MM.1S (cell line): ENCODE measurements at regions not wholly inside any gene's neighbourhood (a gene's known extent, or its start where the extent isn't known, plus 50 kb on each side); places are given as distances from the start of the nearest gene placed in this dataset.

Source experiments
- DNase-seq: peaks from one replicate; pipeline ENCODE4 v3.0.0-alpha.2; 2015
- H2AFZ ChIP-seq: fragments of 300-600 bp; sonication (generic); 2 replicates; pipeline ENCODE4 v1.6.0; 2016; ENCODE audit warnings: antibody characterized with exemption, low read length
- H3F3A ChIP-seq: fragments of 300-600 bp; sonication (generic); 2 replicates; pipeline ENCODE4 v1.6.1; 2016; ENCODE audit warnings: mild to moderate bottlenecking, antibody characterized with exemption, low read length, moderate library complexity, mixed read lengths; ENCODE audit not compliant: insufficient read depth
- H3K27ac ChIP-seq: fragments of 300-600 bp; sonication (generic); 2 replicates; pipeline ENCODE4 v1.5.1; 2016; ENCODE audit warnings: mild to moderate bottlenecking, low read length
- H3K27me3 ChIP-seq: fragments of 300-600 bp; sonication (generic); replicated peaks from 2 replicates; pipeline ENCODE4 v1.6.0; 2016; ENCODE audit warnings: low read length; ENCODE audit not compliant: insufficient read depth
- H3K36me3 ChIP-seq: fragments of 300-600 bp; sonication (generic); replicated peaks from 2 replicates; pipeline ENCODE4 v1.6.1; 2016; ENCODE audit warnings: mild to moderate bottlenecking, low read length, mixed read lengths; ENCODE audit not compliant: insufficient read depth
- H3K4me1 ChIP-seq: fragments of 300-600 bp; sonication (generic); 2 replicates; pipeline ENCODE4 v1.6.1; 2016; ENCODE audit warnings: low read length, mixed read lengths
- H3K4me2 ChIP-seq: fragments of 300-600 bp; sonication (generic); 2 replicates; pipeline ENCODE4 v1.6.0; 2016; ENCODE audit warnings: low read depth, low read length
- H3K4me3 ChIP-seq: fragments of 300-600 bp; sonication (generic); 2 replicates; pipeline ENCODE4 v1.5.1; 2016; ENCODE audit warnings: low read length, mixed read lengths
- H3K79me2 ChIP-seq: fragments of 300-600 bp; sonication (generic); 2 replicates; pipeline ENCODE4 v1.6.1; 2016; ENCODE audit warnings: mixed run types, low read length, mixed read lengths
- H3K9ac ChIP-seq: fragments of 300-600 bp; sonication (generic); 2 replicates; pipeline ENCODE4 v1.6.1; 2016; ENCODE audit warnings: low read length, mixed read lengths
- H3K9me2 ChIP-seq: fragments of 300-600 bp; sonication (generic); replicated peaks from 2 replicates; pipeline ENCODE4 v1.6.1; 2016; ENCODE audit warnings: mild to moderate bottlenecking, low read length, mixed read lengths; ENCODE audit not compliant: insufficient read depth
- H3K9me3 ChIP-seq: fragments of 300-600 bp; sonication (generic); replicated peaks from 2 replicates; pipeline ENCODE4 v1.6.1; 2016; ENCODE audit warnings: mild to moderate bottlenecking, low read length, mixed read lengths; ENCODE audit not compliant: insufficient read depth
- H4K20me1 ChIP-seq: fragments of 300-600 bp; sonication (generic); 2 replicates; pipeline ENCODE4 v1.6.1; 2016; ENCODE audit warnings: mild to moderate bottlenecking, low read length, moderate library complexity, mixed read lengths; ENCODE audit not compliant: insufficient read depth
- EZH2 ChIP-seq: fragments of 300-600 bp; sonication (generic); optimal IDR thresholded peaks from 2 replicates; pipeline ENCODE3; 2017; ENCODE audit warnings: low read depth, mild to moderate bottlenecking, antibody characterized with exemption, low read length, mixed read lengths
- EZH2phosphoT487 ChIP-seq: fragments of 300-600 bp; sonication (generic); IDR thresholded peaks from 2 replicates; pipeline ENCODE4 v1.6.1; 2018; ENCODE audit warnings: antibody characterized with exemption, low read length
- TF ChIP-seq, protein P1 (sequence below): fragments of 300-600 bp; sonication (generic); IDR thresholded peaks from 2 replicates; pipeline ENCODE4 v1.5.1; 2016; ENCODE audit warnings: antibody characterized with exemption, low read length, mixed read lengths

DNA sequence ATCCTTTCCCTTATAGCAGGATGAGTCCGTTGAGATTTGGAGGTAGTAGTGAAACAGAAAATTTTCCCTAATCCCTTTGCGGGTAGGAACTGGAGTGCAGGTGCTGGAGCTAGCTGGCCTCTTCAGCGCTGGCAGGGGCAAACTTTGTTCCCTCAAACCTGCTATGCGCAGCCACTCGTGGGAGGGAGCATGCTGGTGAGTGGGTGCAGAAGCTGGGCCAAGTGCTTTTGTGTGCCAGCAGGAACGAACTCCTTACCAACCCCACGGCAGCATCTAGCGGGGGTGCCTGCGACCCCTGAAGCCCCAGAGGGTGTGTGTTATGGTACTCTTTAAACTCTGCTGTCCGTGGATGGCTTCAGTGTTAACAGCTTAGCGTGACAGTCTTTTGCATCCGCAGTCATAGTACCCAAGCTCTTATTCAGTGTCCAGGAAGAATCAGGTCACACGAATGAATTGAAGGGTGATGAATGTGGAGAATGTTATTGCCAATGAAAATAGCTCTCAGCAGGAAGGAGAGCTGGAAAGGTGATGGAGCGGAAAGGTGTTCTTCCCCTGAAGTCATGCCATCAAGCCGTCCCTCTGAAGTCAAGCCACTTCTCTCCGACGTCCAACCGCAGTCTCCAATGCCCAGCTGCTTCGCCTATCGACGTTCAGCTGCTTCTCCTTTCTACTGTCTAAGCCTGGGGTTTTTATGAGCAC lies 1445.1 kb upstream of the CDH9 start:
- TF ChIP-seq, protein P1, sequence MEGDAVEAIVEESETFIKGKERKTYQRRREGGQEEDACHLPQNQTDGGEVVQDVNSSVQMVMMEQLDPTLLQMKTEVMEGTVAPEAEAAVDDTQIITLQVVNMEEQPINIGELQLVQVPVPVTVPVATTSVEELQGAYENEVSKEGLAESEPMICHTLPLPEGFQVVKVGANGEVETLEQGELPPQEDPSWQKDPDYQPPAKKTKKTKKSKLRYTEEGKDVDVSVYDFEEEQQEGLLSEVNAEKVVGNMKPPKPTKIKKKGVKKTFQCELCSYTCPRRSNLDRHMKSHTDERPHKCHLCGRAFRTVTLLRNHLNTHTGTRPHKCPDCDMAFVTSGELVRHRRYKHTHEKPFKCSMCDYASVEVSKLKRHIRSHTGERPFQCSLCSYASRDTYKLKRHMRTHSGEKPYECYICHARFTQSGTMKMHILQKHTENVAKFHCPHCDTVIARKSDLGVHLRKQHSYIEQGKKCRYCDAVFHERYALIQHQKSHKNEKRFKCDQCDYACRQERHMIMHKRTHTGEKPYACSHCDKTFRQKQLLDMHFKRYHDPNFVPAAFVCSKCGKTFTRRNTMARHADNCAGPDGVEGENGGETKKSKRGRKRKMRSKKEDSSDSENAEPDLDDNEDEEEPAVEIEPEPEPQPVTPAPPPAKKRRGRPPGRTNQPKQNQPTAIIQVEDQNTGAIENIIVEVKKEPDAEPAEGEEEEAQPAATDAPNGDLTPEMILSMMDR = no peak
- no peak for TF ChIP-seq EZH2
- TF ChIP-seq EZH2phosphoT487 = no peak
- Histone ChIP-seq H3K27me3 (no peaks in the 10 kb centered on the region), H3K27ac (no peak overlapping the region), H2AFZ (no peak overlapping the region), H3K9me3 (no peaks in the 10 kb centered on the region), H3F3A (no peaks in the 10 kb centered on the region), H3K4me2 (no peak overlapping the region), H3K36me3 (no peaks in the 10 kb centered on the region), H3K9ac (no peak overlapping the region), H3K4me1 (no peaks in the 10 kb centered on the region), H3K9me2 (no peaks in the 10 kb centered on the region), H3K79me2 (no peaks in the 10 kb centered on the region), H3K4me3 (no peak overlapping the region), H4K20me1 (no peaks in the 10 kb centered on the region)
- DNase-seq = no peak

GRCh38 chr5:28473531-28474107 lies 1435.2 kb upstream of the CDH9 start:
- Histone ChIP-seq H3K9ac (no peak overlapping the region), H3F3A (no peaks in the 10 kb centered on the region), H3K4me2 (no peak overlapping the region), H3K27ac (no peak overlapping the region), H2AFZ (no peak overlapping the region), H3K4me3 (no peak overlapping the region), H3K79me2 (no peaks in the 10 kb centered on the region), H4K20me1 (no peaks in the 10 kb centered on the region), H3K36me3 (no peaks in the 10 kb centered on the region), H3K9me3 (no peaks in the 10 kb centered on the region), H3K9me2 (no peaks in the 10 kb centered on the region), H3K27me3 (no peaks in the 10 kb centered on the region), H3K4me1 (no peaks in the 10 kb centered on the region)
- DNase-seq = peak; percentile 23
- TF ChIP-seq, protein P1 = peak; percentile 38
- TF ChIP-seq EZH2 = no peak

- Histone ChIP-seq H3K4me3 (no peak overlapping the region; the same call in 1 of the 2 replicates), H3K4me1 (no peaks in the 10 kb centered on the region), H3K36me3 (no peaks in the 10 kb centered on the region), H3K27me3 (no peaks in the 10 kb centered on the region), H4K20me1 (no peaks in the 10 kb centered on the region), H3F3A (no peaks in the 10 kb centered on the region), H3K9me2 (no peaks in the 10 kb centered on the region), H3K9ac (no peak overlapping the region), H3K9me3 (no peaks in the 10 kb centered on the region), H2AFZ (peak overlapping the region; percentile 71; the same call in 1 of the 2 replicates), H3K4me2 (peak overlapping the region; percentile 44; the same call in 1 of the 2 replicates), H3K79me2 (no peaks in the 10 kb centered on the region), H3K27ac (no peak overlapping the region)
- TF ChIP-seq, protein P1 = no peak
- no peak for TF ChIP-seq EZH2phosphoT487
- no peak for TF ChIP-seq EZH2
- peak; percentile 25 for DNase-seq
These were observed 1429.8 kb upstream of the CDH9 start for GRCh38 chr5:28468166-28468565.
